Duodenal mucosa (tissue), 2 donors: ENCODE measurements at regions not wholly inside any gene's neighbourhood (a gene's known extent, or its start where the extent isn't known, plus 50 kb on each side); places are given as distances from the start of the nearest gene placed in this dataset.
"Not testable (repeated sequence)": the region's sequence is repeated elsewhere in the genome, so short reads cannot be mapped to it uniquely, and the experiment has no call there.

ENCODE experiments used
- H3K27ac ChIP-seq: one replicate; pipeline ENCODE4 v1.7.0; 2013; ENCODE audit warnings: low read depth, low read length
- H3K27me3 ChIP-seq, 2 donors: one replicate each; pipeline ENCODE4 v1.7.0; 2013; ENCODE audit warnings: low read length in 2 of 2, control low read depth in 1 of 2; ENCODE audit not compliant: insufficient read depth in 2 of 2, control insufficient read depth in 1 of 2
- H3K36me3 ChIP-seq, 2 donors: one replicate each; pipeline ENCODE4 v1.7.0; 2013; ENCODE audit warnings: low read length in 2 of 2, control low read depth in 1 of 2; ENCODE audit not compliant: insufficient read depth in 2 of 2, control insufficient read depth in 1 of 2
- H3K4me1 ChIP-seq, 2 donors: one replicate each; pipeline ENCODE4 v1.7.0; 2013; ENCODE audit warnings: low read length in 2 of 2, control low read depth in 1 of 2; ENCODE audit not compliant: insufficient read depth in 2 of 2, control insufficient read depth in 1 of 2
- H3K4me3 ChIP-seq, 2 donors: one replicate each; pipeline ENCODE4 v1.7.0; 2013; ENCODE audit warnings: low read length in 2 of 2, low read depth in 1 of 2
- H3K9ac ChIP-seq, 2 donors: one replicate each; pipeline ENCODE4 v1.7.0; 2013; ENCODE audit warnings: low read length in 2 of 2, low read depth in 1 of 2
- H3K9me3 ChIP-seq, 2 donors: one replicate each; pipeline ENCODE4 v1.7.0; 2013; ENCODE audit warnings: low read length in 2 of 2, control low read depth in 1 of 2; ENCODE audit not compliant: control insufficient read depth in 1 of 2

- Histone ChIP-seq H3K36me3 (no peaks in the 10 kb centered on the region), H3K9me3 (no peaks in the 10 kb centered on the region), H3K27ac (no peak overlapping the region), H3K4me3 (no peak overlapping the region), H3K9ac (no peak overlapping the region), H3K4me1 (no peaks in the 10 kb centered on the region), H3K27me3 (no peaks in the 10 kb centered on the region)
These were observed 102.6 kb downstream of the RSL24D1 start for GRCh38 chr15:55094136-55094535.

GRCh38 chr15:55088207-55088606 lies 108.5 kb downstream of the RSL24D1 start:
- Histone ChIP-seq H3K27me3 (no peaks in the 10 kb centered on the region), H3K9me3 (no peaks in the 10 kb centered on the region), H3K36me3 (no peaks in the 10 kb centered on the region), H3K4me3 (no peak overlapping the region), H3K9ac (no peak overlapping the region), H3K27ac (no peak overlapping the region), H3K4me1 (no peaks in the 10 kb centered on the region)

GRCh38 chr15:55084673-55085072 lies 112.1 kb downstream of the RSL24D1 start:
- no peak overlapping the region for H3K4me3 ChIP-seq
- H3K4me1 ChIP-seq: no peaks in the 10 kb centered on the region
- no peaks in the 10 kb centered on the region for H3K27me3 ChIP-seq
- no peaks in the 10 kb centered on the region for H3K36me3 ChIP-seq
- no peak overlapping the region for H3K9ac ChIP-seq
- H3K27ac ChIP-seq: no peak overlapping the region
- no peaks in the 10 kb centered on the region for H3K9me3 ChIP-seq

GRCh38 chr15:55084216-55084615 lies 112.5 kb downstream of the RSL24D1 start:
- no peaks in the 10 kb centered on the region for H3K36me3 ChIP-seq
- no peaks in the 10 kb centered on the region for H3K9me3 ChIP-seq
- no peak overlapping the region for H3K27ac ChIP-seq

GRCh38 chr15:55077052-55077451 lies 119.7 kb downstream of the RSL24D1 start:
- not testable (repeated sequence) for H3K27ac ChIP-seq, H3K9me3 ChIP-seq, H3K9ac ChIP-seq, H3K36me3 ChIP-seq, H3K4me3 ChIP-seq, H3K4me1 ChIP-seq, H3K27me3 ChIP-seq

More at GRCh38 chr15:55084216-55084615, 112.5 kb downstream of the RSL24D1 start:
- H3K27me3 ChIP-seq: no peaks in the 10 kb centered on the region
- H3K4me1 ChIP-seq: no peaks in the 10 kb centered on the region
- no peak overlapping the region for H3K4me3 ChIP-seq
- H3K9ac ChIP-seq: no peak overlapping the region

- H3K4me3 ChIP-seq: no peak overlapping the region
- no peaks in the 10 kb centered on the region for H3K4me1 ChIP-seq
These were observed 122.3 kb downstream of the RSL24D1 start for GRCh38 chr15:55074431-55074830.

GRCh38 chr15:55063970-55064369 lies 132.8 kb downstream of the RSL24D1 start:
- H3K9ac ChIP-seq: not testable (repeated sequence)

More at GRCh38 chr15:55074431-55074830, 122.3 kb downstream of the RSL24D1 start:
- no peaks in the 10 kb centered on the region for H3K27me3 ChIP-seq
- H3K9me3 ChIP-seq: peaks cover 0 to 10% of the 10 kb centered on the region in 2 donors
- H3K27ac ChIP-seq: no peak overlapping the region
- H3K9ac ChIP-seq: no peak overlapping the region
- no peaks in the 10 kb centered on the region for H3K36me3 ChIP-seq

GRCh38 chr15:55060836-55061235 lies 135.9 kb downstream of the RSL24D1 start:
- Histone ChIP-seq H3K4me1 (no peaks in the 10 kb centered on the region), H3K9ac (no peak overlapping the region), H3K36me3 (no peaks in the 10 kb centered on the region), H3K4me3 (no peak overlapping the region), H3K27me3 (no peaks in the 10 kb centered on the region), H3K9me3 (peaks cover 0 to 2% of the 10 kb centered on the region in 2 donors), H3K27ac (no peak overlapping the region)

More at GRCh38 chr15:55063970-55064369, 132.8 kb downstream of the RSL24D1 start:
- H3K4me1 ChIP-seq, H3K27ac ChIP-seq, H3K36me3 ChIP-seq, H3K4me3 ChIP-seq, H3K27me3 ChIP-seq, H3K9me3 ChIP-seq: not testable (repeated sequence)

GRCh38 chr15:55056500-55056899 lies 140.2 kb downstream of the RSL24D1 start:
- no peaks in the 10 kb centered on the region for H3K36me3 ChIP-seq

GRCh38 chr15:55044162-55044561 lies 152.6 kb downstream of the RSL24D1 start:
- H3K4me1 ChIP-seq: no peaks in the 10 kb centered on the region
- H3K9ac ChIP-seq: no peak overlapping the region
- no peak overlapping the region for H3K27ac ChIP-seq
- H3K27me3 ChIP-seq: no peaks in the 10 kb centered on the region
- H3K9me3 ChIP-seq: no peaks in the 10 kb centered on the region
- H3K4me3 ChIP-seq: no peak overlapping the region
- no peaks in the 10 kb centered on the region for H3K36me3 ChIP-seq

More at GRCh38 chr15:55056500-55056899, 140.2 kb downstream of the RSL24D1 start:
- Histone ChIP-seq H3K27me3 (no peaks in the 10 kb centered on the region), H3K9me3 (no peaks in the 10 kb centered on the region), H3K27ac (no peak overlapping the region), H3K4me3 (no peak overlapping the region), H3K9ac (no peak overlapping the region), H3K4me1 (no peaks in the 10 kb centered on the region)

- Histone ChIP-seq H3K27me3 (no peaks in the 10 kb centered on the region), H3K27ac (no peak overlapping the region), H3K4me3 (no peak overlapping the region), H3K36me3 (no peaks in the 10 kb centered on the region), H3K9ac (no peak overlapping the region), H3K9me3 (no peaks in the 10 kb centered on the region), H3K4me1 (no peaks in the 10 kb centered on the region)
These were observed 159.7 kb downstream of the RSL24D1 start for GRCh38 chr15:55037071-55037470.
